GM12873 (cell line): ENCODE measurements at regions not wholly inside any gene's neighbourhood (a gene's known extent, or its start where the extent isn't known, plus 50 kb on each side); places are given as distances from the start of the nearest gene placed in this dataset.

Experiments used
- TF ChIP-seq, protein P1 (sequence below): IDR thresholded peaks from 2 replicates; pipeline ENCODE4 v1.5.1; 2012; ENCODE audit warnings: low read depth, mild to moderate bottlenecking, moderate library complexity, low read length, control low read depth; ENCODE audit not compliant: insufficient read depth; ENCODE audit errors: missing control alignments

DNA sequence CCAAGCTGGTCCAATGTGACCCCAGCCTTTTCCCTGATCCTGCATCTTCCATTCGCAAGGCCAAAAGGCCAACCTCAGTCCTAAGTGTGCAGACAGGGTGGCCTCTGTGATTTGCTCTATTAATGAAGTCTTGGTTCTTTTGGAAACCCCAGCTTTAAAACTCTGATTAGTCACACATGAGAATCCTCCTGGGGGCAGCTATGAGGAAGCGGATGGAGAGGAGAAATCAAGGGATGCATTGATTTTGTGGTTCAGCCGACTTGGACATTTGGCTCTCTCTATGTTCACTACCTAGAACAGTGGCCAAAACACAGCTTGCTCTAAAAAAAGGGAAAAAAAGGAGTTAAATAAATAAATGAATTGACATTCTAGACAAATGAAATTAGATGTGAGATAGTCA is 98.6 kb upstream of the USP47 start:
- TF ChIP-seq, protein P1, sequence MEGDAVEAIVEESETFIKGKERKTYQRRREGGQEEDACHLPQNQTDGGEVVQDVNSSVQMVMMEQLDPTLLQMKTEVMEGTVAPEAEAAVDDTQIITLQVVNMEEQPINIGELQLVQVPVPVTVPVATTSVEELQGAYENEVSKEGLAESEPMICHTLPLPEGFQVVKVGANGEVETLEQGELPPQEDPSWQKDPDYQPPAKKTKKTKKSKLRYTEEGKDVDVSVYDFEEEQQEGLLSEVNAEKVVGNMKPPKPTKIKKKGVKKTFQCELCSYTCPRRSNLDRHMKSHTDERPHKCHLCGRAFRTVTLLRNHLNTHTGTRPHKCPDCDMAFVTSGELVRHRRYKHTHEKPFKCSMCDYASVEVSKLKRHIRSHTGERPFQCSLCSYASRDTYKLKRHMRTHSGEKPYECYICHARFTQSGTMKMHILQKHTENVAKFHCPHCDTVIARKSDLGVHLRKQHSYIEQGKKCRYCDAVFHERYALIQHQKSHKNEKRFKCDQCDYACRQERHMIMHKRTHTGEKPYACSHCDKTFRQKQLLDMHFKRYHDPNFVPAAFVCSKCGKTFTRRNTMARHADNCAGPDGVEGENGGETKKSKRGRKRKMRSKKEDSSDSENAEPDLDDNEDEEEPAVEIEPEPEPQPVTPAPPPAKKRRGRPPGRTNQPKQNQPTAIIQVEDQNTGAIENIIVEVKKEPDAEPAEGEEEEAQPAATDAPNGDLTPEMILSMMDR, result no peak

DNA sequence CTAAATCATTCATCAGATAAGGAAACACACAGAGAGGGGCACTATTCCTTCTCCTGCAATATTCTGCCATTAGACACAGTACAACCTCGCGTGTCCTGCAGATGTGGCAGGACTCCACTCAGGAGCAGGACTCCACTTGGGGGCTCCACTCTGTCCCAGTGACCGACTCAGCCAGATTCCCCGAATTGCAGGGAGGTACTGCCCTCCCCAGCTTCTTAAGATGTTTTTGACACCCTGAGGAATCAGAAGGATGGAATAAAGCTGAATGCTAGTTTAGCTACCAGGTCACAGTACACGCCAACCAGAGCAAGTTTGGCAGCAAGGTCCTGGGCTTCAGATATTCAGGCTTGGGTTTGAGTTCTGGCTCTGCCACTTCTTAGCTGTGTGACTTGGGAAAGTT is 99.3 kb upstream of the USP47 start:
- TF ChIP-seq, protein P1, result no peak

DNA sequence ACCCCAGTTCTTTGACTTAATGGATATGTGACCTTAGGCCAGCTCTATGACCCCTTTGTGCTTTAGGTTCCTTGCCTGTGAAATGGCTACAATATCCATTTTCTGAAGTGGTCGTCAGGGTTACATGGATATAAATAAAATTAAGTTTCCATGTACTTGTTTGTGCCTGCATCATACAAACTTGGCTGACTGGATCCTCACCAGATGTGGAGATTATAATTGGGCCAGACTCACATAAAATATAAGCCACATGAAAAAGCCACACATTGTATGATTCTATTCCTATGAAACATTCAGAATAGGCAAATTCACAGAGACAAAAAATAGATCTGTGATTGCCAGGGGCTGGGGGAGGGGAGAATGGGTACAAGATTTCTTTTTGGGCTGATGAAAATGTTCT is 100.9 kb upstream of the USP47 start:
- TF ChIP-seq, protein P1, result no peak

- TF ChIP-seq, protein P1, result no peak
Measured at GRCh38 chr11:11740073-11740702, 101.6 kb upstream of the USP47 start.

DNA sequence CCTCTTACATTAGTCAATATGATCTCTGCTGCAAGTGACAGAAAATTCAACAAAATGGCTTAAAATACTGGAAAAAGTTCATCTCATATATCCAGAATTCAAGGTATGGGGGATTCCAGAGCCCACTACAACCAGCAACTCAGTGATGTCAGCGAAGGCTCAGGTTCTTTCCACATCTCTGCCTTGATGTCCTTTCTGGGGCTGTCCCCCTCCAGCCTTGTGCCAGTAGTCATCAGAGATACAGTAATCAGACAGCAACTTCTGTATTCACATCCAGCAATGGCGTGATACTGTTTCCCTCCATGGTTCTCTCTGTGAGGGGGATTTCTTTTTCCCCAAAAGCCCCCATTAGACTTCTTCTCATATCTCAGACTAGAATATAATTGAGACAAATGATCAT is 103.4 kb upstream of the USP47 start:
- TF ChIP-seq, protein P1, result no peak

GRCh38 chr11:11735586-11735985 is 106.2 kb upstream of the USP47 start:
- TF ChIP-seq, protein P1, result no peak

DNA sequence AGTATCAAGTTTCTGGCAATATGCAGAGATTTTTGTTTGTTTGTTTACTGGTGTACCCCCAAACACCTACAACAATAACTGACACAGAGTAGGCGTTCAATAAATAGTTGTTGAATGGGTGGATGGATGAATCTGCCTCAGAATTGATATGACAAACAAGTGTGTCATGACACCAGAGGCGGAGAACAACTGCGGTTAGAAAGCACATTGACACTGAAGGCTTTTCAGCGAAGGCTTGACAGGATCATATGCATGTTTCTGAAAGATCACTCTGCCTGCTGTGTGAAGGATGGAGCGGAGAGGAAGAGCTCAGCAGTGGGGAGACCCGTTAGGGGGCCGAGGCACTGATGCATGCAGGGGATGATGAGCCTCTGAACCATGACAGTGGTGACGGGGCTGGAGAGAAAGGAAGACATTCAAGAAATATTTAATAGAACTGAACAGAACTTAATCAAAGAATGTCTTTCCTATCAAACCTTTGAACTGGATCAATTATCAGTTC is 108.5 kb upstream of the USP47 start:
- TF ChIP-seq, protein P1, result no peak

DNA sequence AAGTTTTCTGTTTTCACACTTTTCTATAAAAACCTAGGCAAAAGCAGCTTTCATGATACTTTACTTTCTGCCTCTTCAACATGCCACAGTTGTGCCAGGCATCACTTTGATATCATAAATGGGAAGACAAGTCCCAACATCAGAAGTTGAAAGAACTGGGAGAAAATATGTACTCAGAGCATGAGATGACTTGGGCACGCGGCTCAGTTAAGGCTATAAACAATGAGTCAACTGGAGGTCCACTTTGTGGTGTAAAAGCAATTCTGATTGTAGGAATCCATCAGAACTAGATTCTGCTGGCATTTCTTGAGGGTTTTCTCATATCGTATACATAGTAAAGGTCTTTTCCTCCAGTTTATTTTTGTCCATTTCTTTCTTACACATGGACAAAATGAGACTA is 109.7 kb upstream of the USP47 start:
- TF ChIP-seq, protein P1, result no peak
